GM19240 (cell line): ENCODE measurements at regions not wholly inside any gene's neighbourhood (a gene's known extent, or its start where the extent isn't known, plus 50 kb on each side); places are given as distances from the start of the nearest gene placed in this dataset.

ENCODE experiments used
- DNase-seq: peaks from one replicate; pipeline ENCODE4 v3.0.0; 2011; ENCODE audit warnings: low spot score; ENCODE audit not compliant: insufficient read length

- no peak for DNase-seq
These were observed 112.5 kb downstream of the MATN1 start for GRCh38 chr1:30610917-30611316.

GRCh38 chr1:30609999-30610345 lies 113.4 kb downstream of the MATN1 start:
- DNase-seq: no peak

GRCh38 chr1:30609336-30609998 lies 113.9 kb downstream of the MATN1 start:
- no peak for DNase-seq

GRCh38 chr1:30607723-30608122 lies 115.7 kb downstream of the MATN1 start:
- no peak for DNase-seq

- DNase-seq: no peak
These were observed 117.2 kb downstream of the MATN1 start for GRCh38 chr1:30606166-30606565.

- no peak for DNase-seq
These were observed 117.9 kb downstream of the MATN1 start for GRCh38 chr1:30605441-30605920.

- DNase-seq: no peak
These were observed 118.5 kb downstream of the MATN1 start for GRCh38 chr1:30604801-30605440.

GRCh38 chr1:30603081-30603858 lies 120.1 kb downstream of the MATN1 start:
- DNase-seq: no peak

- no peak for DNase-seq
These were observed 121.9 kb downstream of the MATN1 start for GRCh38 chr1:30601316-30602085.

GRCh38 chr1:30600706-30601105 lies 122.7 kb downstream of the MATN1 start:
- no peak for DNase-seq

- DNase-seq: no peak
These were observed 123.1 kb downstream of the MATN1 start for GRCh38 chr1:30600258-30600657.

- DNase-seq: no peak
These were observed 123.7 kb downstream of the MATN1 start for GRCh38 chr1:30599721-30600120.

GRCh38 chr1:30598571-30599114 lies 124.7 kb downstream of the MATN1 start:
- no peak for DNase-seq

GRCh38 chr1:30597711-30598110 lies 125.7 kb downstream of the MATN1 start:
- no peak for DNase-seq

- DNase-seq: no peak
These were observed 126.5 kb downstream of the MATN1 start for GRCh38 chr1:30596891-30597290.

GRCh38 chr1:30596470-30596869 lies 126.9 kb downstream of the MATN1 start:
- no peak for DNase-seq

GRCh38 chr1:30589083-30589482 lies 134.3 kb downstream of the MATN1 start:
- no peak for DNase-seq

- DNase-seq: no peak
These were observed 134.9 kb downstream of the MATN1 start for GRCh38 chr1:30588311-30589073.

- no peak for DNase-seq
These were observed 136.7 kb downstream of the MATN1 start for GRCh38 chr1:30586671-30587070.

- no peak for DNase-seq
These were observed 143.8 kb downstream of the MATN1 start for GRCh38 chr1:30579580-30579979.

GRCh38 chr1:30575066-30575465 lies 148.3 kb downstream of the MATN1 start:
- DNase-seq: no peak
